VCaP (cell line): ENCODE measurements at regions not wholly inside any gene's neighbourhood (a gene's known extent, or its start where the extent isn't known, plus 50 kb on each side); places are given as distances from the start of the nearest gene placed in this dataset.
"Not testable (repeated sequence)": the region's sequence is repeated elsewhere in the genome, so short reads cannot be mapped to it uniquely, and the experiment has no call there.

Source experiments
- H3K27ac ChIP-seq: fragments of 450-650 bp; 2 replicates; pipeline ENCODE4 v1.5.1; 2017
- TF ChIP-seq, protein P1 (sequence below): fragments of 450-650 bp; conservative IDR thresholded peaks from 2 replicates; pipeline ENCODE4 v1.5.1; 2017; ENCODE audit warnings: mild to moderate bottlenecking, moderate library complexity

DNA sequence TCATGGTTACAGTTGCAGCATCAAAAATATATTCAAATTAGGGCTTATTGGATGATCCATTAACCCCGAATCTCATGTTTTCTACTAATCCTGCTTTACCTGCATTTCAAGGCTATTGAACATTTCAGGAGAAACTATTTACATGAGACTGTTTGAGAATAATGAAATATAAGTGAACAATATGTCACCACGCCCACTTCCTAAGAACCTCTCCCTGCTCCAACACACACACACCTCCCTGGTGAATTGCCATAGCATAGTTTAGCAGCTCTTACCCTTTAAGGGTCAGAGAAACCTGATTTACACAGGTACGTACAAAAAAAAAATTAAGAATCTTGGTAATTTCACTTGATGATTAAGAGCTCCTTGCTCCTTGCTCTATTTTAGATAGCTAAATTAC, 113.4 kb downstream of the ANXA5 start:
- TF ChIP-seq, protein P1, sequence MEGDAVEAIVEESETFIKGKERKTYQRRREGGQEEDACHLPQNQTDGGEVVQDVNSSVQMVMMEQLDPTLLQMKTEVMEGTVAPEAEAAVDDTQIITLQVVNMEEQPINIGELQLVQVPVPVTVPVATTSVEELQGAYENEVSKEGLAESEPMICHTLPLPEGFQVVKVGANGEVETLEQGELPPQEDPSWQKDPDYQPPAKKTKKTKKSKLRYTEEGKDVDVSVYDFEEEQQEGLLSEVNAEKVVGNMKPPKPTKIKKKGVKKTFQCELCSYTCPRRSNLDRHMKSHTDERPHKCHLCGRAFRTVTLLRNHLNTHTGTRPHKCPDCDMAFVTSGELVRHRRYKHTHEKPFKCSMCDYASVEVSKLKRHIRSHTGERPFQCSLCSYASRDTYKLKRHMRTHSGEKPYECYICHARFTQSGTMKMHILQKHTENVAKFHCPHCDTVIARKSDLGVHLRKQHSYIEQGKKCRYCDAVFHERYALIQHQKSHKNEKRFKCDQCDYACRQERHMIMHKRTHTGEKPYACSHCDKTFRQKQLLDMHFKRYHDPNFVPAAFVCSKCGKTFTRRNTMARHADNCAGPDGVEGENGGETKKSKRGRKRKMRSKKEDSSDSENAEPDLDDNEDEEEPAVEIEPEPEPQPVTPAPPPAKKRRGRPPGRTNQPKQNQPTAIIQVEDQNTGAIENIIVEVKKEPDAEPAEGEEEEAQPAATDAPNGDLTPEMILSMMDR, result no peak
- H3K27ac ChIP-seq, result no peak overlapping the region

GRCh38 chr4:121582296-121582695, 114.5 kb downstream of the ANXA5 start:
- TF ChIP-seq, protein P1, result no peak
- H3K27ac ChIP-seq, result no peak overlapping the region

GRCh38 chr4:121575392-121575791, 121.4 kb downstream of the ANXA5 start:
- not testable (repeated sequence) for H3K27ac ChIP-seq

DNA sequence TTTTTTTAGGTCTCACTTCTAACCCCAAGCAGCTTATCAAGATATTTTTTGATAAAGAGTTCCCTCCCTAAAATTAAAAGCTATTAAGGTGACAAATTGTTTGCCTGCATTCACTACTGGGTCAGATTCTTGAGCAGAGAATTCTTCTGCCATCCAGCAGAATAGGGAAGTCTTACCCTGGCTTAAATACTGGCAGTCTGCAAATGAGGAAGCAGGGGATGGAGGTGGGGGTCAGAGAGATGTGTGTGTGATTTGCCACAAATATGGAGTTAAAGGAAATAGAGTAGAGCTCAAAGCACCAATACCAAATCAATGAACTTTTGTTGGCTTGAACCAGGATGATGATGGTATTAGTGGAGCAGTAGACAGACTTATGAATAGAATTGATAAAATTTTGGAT, 122.2 kb downstream of the ANXA5 start:
- no peak overlapping the region for H3K27ac ChIP-seq
- TF ChIP-seq, protein P1, result no peak

GRCh38 chr4:121567748-121568147, 129.0 kb downstream of the ANXA5 start:
- H3K27ac ChIP-seq, result no peak overlapping the region
- TF ChIP-seq, protein P1, result no peak

GRCh38 chr4:121564840-121565375, 131.9 kb downstream of the ANXA5 start:
- H3K27ac ChIP-seq, result no peak overlapping the region
- TF ChIP-seq, protein P1, result no peak

DNA sequence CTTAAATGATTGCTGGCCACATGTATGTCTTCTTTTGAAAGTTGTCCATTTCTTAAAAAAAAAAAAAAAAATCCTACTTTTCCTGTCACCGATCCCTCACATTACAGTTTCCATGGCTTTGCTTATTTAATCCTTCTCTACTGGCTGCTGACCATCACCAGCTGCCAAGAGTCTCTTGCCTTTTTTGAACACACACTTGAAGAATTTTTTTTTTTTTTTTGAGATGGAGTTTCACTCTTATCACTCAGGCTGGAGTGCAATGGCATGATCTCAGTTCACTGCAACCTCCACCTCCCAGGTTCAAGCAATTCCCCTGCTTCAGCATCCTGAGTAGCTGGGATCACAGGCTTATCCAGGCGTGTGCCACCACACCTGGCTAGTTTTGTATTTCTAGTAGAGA, 134.0 kb downstream of the ANXA5 start:
- TF ChIP-seq, protein P1, result no peak
- H3K27ac ChIP-seq, result no peak overlapping the region

GRCh38 chr4:121555315-121556107, 141.3 kb downstream of the ANXA5 start:
- no peak overlapping the region for H3K27ac ChIP-seq
- TF ChIP-seq, protein P1, result no peak
